ENCODE measurements at regions not wholly inside any gene's neighbourhood (a gene's known extent, or its start where the extent isn't known, plus 50 kb on each side); places are given as distances from the start of the nearest gene placed in this dataset.

DNA sequence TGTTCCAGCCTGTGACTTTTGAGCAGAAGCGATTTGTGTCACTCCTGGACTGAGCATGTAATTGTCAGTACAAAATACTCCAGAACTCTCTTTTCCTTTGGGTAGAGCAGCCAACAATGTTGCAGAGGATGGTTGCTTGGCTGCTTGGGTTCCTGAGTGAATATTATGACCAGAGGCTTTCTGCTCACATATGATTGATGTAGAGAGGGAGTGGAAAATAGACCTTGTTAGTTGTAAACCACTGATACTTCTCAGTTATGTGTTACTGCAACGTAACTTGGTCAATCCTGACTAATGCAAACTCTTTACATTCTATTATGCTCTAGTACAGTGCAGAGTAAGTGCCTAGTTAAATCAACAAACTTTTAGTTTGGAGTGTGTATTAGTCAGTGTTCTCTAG is 322.6 kb upstream of the KCNH8 start:
- DNase-seq, result no peak

DNA sequence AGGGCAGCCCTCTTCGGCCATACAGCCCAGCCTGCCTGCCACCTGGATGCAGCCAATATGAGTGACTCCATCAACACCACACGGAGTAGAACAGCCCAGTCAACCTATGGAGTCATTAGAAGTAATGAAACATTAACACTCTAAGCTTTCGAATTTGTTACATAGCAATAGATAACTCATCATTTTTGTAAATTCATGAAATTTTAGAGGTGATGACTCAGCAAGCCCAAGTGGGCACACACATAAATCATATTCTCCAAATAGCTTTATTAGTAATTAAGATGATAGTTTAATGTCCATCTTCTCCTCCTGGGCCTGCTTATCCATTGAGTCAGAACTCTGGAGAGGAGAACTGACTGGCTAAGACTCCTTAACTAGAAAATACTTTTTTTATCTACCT is 335.0 kb upstream of the KCNH8 start:
- no peak for DNase-seq

DNA sequence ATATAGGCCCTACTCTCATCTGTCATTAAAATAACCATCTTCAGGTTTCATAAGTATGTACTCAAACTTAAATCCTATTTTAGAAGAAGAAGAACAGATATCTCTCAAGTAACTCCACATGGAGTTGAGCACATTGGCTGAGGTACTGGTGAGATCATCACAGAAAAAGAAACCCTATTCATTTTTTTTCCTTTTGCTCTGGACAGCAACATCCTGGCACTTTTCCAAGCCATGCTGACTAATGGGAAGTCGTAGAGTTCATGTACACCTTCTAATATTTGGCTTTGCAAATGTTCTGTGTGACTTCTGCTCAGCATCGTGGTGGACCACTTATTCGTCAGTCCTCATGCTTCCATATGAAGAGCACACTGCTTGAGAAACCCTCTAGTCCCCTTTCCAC is 336.0 kb upstream of the KCNH8 start:
- DNase-seq, result no peak

DNA sequence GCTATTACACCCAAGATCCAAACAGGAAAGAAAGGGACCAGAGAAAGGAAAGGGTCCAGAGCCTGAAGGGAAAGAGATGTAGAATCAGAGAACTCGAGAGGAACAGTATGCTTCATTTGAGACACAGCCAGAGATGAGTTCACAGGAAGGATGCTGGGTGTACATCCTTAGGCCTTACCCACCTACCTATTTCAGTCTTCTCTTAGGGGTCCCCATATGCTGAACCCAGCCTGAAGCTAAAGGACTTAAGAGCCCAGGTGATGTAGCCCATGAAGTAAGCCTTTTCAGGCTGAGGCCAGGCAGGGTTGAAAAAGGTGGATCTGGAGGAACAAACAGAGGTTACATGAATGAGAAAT is 338.0 kb upstream of the KCNH8 start:
- no peak for DNase-seq

DNA sequence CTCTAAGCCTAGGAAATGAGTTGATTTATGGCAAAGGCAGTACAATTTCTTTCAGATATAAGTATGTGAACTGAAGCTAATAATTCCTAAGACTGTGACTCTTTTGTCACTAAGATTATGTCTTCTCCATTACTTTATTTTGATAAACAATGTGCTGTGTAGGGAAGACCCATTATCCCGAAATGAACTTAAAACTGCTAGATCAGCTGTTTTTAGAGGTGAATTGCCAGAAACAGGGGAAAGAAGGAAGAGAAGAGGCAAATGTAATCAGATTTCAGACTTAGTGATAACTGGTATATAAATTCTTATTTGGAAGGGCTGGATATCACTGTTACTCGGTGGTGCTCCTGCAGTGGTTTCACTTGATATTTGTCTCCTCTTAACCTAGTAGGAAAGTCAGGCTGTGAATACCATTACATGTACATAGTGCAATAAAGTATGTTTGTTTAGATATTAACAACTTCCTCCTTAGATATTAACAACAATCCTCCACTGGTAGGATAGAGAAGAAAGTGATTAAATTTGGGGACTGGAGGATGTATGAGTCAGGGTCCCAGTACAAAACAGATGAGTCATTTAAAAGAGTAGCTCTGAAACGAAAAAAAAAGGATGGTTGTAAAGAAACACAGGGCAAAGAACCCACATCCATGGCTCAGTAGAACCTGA is 338.5 kb upstream of the KCNH8 start:
- DNase-seq, result no peak

DNA sequence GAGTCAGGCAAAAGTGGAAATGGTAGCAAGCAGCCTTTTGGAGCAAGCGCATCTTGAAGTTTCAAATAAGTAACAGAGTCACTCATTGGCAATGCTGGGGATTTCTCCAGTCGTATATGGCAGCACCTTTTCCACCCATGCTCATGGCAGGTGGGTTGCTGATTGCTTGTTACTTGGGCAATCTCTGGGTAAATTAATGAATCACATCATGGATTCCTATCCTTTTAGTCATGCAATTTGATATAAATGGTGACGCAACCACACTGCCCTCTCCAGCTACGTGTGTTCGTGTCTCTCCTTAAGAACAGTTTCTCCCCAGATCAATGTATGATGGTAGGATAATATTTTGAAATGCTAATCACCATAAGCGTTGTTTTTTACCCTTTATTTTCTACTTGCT is 339.9 kb upstream of the KCNH8 start:
- DNase-seq, result no peak

DNA sequence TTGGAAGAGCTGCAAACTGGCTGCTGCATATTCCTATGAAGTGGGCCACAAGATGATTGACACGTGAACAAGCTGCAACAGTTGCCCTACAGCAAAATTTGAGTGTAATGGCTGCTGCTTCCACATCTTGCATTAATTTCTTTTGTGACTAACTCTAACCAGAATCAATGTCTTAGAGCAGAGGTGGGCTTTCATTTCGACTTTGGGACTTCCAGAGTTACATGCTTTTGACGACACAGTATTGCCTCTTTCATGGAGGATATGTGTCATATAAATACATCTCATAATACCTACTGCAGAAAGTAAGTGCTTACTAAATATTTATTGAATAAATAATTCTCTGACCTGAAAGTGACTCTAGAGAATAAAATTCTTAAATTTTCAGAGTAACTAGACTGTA is 340.7 kb upstream of the KCNH8 start:
- DNase-seq, result no peak

DNA sequence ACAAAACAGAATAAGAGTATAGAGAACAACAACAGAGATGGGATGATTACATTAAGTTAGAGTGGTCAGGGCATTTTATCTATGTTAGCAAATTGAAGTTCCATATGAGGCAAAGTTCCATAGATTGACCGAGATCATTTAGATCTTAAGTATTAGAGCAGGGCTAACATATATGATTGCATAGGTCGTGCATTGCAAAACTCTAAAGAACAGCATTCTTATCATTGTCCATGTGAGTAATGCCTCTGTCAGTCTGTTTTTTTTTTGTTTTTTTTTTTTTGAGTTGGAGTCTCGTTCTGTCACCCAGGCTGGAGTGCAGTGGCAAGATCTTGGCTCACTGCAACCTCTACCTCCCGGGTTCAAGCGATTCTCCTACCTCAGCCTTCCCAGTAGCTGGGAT is 341.7 kb upstream of the KCNH8 start:
- DNase-seq, result no peak

DNA sequence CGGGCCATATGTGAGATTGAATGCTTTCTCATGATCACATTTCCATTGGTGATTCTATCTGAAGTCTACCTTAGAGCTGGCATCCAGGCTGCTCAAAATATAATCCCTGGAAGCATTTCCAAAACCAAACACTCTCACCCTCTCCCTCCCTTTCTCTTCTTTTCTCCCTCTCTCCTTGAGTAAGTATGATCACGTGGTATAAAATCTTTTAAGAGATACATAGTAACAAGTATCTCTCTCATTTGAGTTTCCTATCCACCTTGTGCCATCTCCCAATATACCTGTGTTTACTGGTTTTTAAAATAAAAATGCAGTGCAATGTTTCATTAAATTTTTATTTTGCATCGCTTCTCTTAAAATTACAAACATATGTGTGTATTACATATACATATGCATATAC is 350.9 kb upstream of the KCNH8 start:
- DNase-seq, result no peak

DNA sequence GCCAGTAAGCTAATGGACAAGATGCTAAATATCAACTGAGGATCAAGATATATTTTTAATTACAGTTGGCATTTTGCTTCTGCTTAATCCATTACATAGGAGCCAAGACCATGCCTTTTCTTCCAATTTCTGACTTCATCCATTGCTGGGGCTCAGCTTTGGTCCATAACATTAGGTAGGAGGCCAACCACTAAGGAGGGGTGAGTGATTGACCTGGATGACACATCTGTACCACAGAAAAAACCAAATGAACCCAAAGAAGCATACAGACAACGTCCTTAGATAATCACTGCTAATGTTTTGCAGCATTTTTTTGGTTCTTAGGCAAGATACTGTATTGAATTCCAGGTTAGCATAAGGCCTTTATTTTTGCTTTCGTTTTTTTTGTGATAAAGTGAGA is 353.2 kb upstream of the KCNH8 start:
- DNase-seq, result no peak

DNA sequence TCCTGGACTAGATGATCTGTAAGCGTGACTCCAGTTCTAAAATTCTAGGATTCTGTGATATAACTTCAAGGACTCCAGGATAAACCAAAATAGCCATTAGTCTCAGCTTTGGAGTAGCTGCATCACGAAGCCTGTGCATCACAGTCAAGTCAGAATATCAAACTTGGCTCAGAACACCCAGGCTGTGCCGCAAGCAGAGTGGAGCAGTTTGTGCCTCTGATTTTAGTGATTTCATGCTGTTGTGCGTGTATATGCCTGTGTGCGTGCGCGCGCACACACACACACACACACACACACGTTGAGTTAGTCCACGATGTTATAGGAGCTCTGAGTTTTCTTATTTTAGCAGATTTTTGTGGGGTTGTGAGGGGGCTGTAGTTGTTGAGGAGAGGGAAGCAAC is 356.6 kb upstream of the KCNH8 start:
- DNase-seq, result no peak

DNA sequence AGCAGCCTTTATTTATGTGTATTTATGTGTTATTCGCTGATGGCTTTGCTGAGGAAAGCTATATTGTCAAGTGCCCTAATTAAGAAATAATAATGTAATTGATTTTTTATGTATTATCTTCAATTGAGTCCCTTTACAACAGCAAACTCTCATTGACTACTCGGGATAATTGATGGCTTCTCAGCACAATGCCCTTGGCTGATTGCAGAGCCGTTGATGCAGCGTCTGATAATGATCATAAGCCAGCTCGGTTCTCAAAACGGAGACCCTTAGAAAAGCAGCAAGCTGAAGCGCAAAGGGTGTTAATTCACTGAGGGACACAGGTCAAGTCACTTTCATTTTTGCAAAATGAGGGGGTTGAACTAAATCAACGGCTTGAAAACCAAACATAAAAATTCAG is 357.1 kb upstream of the KCNH8 start:
- no peak for DNase-seq

DNA sequence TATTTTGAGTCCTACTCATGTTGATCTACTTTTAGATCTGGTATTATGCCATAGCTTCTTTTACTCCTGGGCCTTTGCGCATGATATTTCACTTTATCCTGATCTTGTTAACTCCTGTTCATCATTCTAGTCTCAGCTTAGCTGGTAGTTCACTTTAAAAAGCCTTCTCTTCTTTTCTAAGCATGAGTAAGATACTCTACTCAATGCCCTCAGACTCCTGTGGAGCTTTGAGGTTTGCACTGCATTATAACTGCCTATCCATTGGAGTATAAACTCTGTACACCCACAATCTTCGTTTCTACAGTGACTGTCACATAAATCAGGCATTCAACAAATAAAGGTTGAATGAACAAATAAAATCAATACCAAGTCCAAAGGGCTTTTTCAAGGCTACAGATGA is 357.9 kb upstream of the KCNH8 start:
- no peak for DNase-seq

DNA sequence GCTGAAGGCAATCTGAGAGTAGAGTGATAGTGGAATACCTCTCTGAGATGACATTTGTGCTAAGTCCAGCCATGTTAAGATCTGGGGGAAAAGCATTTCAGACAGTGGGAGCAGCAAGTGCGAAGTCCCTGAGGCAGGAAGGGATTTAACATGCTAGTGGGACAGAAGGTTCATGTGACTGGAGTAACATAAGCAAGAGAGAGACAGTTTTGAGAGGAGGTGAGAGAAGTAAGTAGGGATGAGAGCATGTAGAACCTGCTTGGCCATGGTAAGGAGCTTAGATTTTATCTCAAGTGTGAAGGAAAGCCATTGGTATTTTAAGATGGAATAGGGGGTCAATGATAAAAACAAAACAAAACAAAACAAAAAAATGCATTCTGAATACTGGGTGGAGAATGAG is 358.6 kb upstream of the KCNH8 start:
- no peak for DNase-seq

DNA sequence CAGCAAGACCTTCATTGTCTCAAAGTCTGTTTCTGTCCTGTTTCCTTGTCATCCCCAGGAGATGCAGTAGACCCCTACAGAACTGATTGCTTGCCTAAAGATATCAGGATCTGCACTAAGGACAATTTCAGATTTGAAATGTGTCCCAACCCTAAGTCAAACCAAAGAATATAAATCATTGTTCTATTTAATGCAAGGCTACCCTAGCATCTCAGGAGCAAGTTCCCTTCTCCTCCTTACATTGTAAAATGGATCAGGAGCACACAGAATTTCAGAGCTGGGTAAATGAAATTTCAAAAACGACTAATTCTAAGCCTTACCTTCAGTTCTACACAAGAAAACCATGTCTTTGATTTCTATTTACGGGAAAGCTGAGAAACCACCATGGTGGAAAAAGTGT is 360.9 kb upstream of the KCNH8 start:
- no peak for DNase-seq

DNA sequence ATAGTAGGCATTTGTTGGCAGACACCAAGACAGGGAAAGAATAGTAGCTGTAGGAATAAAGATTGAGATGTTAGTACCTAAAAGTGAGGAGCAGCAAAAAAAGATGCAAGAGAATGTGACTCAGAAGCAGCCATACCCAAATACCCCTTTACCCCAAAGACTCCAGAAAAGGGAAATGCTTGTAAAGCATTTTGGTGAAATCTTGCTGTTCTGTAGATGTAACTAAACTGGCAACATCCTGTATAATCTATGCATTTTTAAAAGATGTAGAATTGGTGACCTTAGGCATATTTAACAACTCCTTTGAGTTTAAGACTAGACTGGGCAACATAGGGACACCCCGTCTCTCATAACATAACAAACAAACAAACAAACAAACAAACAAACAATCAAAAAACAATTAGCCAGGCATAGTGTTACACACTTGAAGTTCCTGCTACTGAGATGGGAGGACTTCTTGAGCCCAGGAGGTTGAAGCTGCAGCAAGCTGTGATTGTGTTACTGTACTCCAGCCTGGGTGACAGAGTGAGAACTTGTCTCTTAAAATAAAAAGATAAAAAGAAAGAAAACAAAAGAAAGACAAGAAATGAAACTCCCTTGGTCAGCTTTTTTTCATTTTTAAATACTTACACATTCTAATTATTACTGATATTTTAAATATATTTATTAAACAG is 361.5 kb upstream of the KCNH8 start:
- no peak for DNase-seq

DNA sequence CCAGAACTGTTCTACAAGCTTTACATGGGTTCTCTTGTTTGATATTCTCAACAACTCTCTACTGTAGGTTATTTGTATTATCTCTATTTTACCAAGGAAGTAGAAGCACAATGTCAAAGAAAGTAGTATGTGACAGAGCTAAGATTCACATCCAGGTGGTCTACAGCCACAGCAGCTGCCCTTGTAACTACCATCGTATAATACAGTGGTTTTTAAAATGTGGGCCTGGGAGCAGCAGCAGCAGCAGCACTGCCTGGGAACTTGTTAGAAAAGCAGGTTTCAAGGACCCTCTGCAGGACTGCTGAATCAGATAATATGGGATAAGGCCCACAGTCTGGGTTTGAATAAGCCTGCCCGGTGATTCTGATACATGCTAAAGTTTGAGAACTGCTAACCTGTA is 357.1 kb upstream of the SATB1 start:
- no peak for DNase-seq

DNA sequence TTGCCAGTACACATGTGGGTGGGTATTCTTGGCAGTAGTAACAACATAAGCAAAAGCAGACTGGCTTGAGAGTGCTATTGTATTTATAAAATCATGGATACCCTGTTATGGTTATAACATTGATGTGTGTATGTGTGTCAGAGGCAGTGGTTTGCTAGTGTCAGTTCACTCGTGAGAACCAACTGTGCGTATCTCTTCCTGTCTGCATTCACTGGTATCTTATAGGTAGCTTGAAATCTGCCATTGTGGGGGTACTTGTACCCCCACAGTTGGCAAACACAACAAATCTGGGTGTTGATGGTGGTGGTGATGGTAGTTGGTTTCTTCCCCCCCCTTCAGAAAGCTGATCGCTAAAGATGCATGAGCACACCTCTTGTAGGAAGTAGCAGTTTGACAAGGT is 355.8 kb upstream of the SATB1 start:
- DNase-seq, result no peak

DNA sequence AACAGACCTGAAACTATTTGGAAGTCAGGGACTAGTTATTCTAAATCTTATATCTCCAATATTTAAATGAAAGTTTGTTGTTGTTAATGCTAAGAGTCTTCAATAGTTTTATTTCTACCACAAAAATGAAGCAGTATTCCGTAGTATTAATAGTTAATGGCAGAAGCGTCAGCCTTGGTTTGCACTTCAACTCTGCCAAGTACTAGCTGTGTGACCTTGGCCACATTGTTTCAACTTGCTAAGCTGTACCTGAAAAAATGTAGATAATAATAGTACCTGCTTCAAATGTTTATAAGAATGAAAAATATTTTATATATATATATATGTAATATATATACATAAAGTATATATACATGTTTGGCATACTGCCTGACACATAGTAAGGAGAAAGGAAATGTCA is 354.6 kb upstream of the SATB1 start:
- no peak for DNase-seq

DNA sequence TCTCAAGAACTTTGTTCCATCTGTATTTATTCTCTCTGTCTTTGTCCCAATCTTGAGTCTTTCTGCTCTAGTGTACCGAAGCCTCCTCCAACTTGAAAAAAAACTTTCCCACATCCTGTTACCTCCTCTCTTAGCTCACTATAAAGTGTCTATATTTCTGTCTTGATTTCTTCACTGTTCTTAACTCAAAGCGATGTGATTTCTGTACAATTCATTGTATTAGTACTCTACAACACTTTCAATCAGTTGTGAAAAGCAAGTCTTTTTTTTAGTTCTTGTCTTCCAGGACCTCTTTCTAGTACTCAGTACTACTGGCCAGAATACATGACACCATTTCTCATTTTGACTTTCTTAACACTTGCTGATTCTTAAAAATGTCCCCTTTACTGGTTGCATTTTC is 353.5 kb upstream of the SATB1 start:
- no peak for DNase-seq

DNA sequence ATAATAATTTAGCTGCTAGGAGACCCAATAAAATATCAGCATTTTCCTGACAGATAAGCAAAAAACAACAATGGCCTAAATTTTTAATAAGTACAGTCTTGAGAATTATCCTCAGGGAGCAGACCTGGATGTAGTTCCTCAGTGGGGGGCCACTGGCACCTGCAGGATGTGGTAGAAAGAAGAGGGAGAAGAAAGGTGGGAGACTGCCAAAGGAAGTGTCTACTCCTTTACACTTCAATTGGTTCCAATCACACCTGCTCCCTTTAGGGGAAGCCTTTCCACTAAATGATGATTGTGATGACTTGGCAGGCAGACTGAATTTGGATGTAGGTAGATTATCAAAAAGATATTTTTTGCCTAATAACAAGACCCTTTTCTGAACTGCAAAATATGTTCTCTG is 353.0 kb upstream of the SATB1 start:
- no peak for DNase-seq

DNA sequence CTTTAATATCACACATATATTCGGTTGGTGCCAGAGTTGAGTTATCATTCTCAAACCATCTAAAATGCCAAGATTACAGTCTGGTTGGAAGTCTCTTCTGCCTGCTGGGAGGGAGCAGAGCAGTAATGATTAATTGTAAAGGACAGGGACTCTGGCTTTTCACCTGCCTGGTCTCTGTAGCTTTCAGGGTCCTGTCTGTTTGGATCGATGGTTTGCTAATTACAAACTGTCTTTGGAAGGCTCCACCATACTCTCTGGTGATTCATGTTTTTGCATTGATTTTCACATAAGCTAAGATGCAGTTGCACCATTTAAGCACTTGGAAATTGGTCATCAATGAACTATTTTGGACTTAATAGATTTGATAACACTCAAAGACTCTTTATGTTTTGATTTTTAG is 350.4 kb upstream of the SATB1 start:
- no peak for DNase-seq

DNA sequence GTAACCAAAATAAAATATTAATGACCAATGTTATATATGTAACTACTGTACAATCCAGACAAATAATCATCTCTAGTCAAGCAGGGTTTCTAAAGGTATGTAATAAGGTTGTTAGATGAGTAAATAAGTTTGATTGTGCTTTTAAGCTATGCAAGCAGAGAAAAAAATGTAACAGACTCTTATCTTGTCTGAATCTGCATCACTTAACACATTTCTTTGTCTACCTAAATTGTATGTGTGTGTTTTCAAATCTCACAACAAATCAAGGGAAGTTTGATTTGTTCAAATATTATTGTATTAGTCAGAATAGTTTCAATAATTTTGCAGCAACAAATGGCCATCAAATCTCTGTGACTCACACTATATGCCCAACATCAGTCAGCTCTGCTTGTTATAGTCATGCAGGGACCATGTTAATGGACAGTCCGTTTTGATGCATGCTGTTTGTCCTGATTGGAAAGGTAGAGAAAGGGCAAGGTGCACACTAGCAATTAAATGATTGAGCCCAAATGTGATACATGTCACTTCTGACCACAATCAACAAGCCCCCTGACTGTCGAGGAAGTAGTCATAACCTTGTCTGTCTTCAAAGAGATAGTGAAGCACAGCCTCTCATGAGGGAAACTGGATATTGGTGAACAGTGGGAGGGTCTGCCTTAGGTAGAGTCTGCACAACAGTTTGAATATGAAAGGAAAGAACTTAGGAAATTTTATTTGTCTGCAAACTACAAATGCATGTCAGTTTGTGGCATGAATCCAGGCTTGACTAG is 349.4 kb upstream of the SATB1 start:
- no peak for DNase-seq

DNA sequence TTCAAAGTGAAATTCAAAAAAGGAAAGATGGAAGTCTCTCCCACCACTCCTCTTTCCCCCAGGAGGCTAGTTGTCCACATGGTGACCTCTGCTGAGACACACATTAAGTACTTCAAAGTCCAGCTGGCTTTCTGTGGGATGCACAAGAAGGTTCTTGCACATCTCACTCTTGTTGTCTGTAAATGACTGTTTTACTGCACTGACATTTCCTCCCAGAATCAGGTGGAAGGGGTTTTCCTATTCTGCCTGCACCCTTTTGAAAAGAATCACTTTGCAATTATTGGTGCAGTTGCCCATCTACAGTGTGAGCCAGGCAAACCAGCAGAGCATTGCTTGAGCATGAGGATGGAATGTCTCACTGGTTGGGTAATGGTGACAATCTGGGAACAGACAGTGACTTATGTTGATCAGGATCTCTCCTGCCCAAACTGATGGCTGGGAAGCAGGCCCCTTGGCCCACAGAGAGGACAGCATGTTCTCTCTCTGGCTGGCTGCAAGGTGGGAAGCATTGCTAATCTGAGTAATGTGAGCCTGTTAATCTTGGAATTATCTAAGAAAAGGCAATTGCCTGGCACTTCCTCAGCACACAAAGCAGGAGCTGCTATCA is 347.7 kb upstream of the SATB1 start:
- no peak for DNase-seq
